NCI-H526 (cell line): ENCODE measurements at regions not wholly inside any gene's neighbourhood (a gene's known extent, or its start where the extent isn't known, plus 50 kb on each side); places are given as distances from the start of the nearest gene placed in this dataset.
"Not testable (repeated sequence)": the region's sequence is repeated elsewhere in the genome, so short reads cannot be mapped to it uniquely, and the experiment has no call there.

Source experiments
- DNase-seq, 2 experiments: peaks; one replicate each; lab custom pipeline; 2025; lab: John Stamatoyannopoulos, UW

GRCh38 chr16:64358291-64358690 is 763.6 kb downstream of the CDH11 start:
- DNase-seq: no peak

- no peak for DNase-seq
These were observed 765.6 kb downstream of the CDH11 start for GRCh38 chr16:64356267-64356666.

- no peak for DNase-seq
These were observed 769.6 kb downstream of the CDH11 start for GRCh38 chr16:64352246-64352645.

- no peak for DNase-seq
These were observed 770.7 kb downstream of the CDH11 start for GRCh38 chr16:64351121-64351520.

GRCh38 chr16:64346080-64346479 is 775.8 kb downstream of the CDH11 start:
- no peak for DNase-seq

GRCh38 chr16:64345142-64345541 is 776.7 kb downstream of the CDH11 start:
- DNase-seq: no peak

- DNase-seq: not testable (repeated sequence)
These were observed 777.9 kb downstream of the CDH11 start for GRCh38 chr16:64343820-64344443.

GRCh38 chr16:64343061-64343819 is 778.6 kb downstream of the CDH11 start:
- no peak for DNase-seq

DNA sequence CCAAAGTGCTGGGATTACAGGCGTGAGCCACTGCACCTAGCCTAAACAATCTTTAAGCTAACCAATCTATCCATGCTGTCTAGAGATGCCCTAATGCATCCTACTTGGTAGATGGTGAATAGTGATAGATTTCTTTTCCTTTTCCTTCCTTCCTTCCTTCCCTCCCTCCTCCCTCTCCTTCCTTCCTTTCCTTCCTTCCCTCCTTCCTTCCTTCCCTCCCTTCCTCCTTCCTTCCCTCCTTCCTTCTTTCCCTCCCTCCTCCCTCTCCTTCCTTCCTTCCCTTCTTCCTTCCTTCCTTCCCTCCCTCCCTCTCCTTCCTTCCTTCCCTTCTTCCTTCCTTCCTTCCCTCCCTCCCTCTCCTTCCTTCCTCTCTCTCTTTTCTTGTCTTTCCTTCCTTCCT is 780.5 kb downstream of the CDH11 start:
- DNase-seq: not testable (repeated sequence)

DNA sequence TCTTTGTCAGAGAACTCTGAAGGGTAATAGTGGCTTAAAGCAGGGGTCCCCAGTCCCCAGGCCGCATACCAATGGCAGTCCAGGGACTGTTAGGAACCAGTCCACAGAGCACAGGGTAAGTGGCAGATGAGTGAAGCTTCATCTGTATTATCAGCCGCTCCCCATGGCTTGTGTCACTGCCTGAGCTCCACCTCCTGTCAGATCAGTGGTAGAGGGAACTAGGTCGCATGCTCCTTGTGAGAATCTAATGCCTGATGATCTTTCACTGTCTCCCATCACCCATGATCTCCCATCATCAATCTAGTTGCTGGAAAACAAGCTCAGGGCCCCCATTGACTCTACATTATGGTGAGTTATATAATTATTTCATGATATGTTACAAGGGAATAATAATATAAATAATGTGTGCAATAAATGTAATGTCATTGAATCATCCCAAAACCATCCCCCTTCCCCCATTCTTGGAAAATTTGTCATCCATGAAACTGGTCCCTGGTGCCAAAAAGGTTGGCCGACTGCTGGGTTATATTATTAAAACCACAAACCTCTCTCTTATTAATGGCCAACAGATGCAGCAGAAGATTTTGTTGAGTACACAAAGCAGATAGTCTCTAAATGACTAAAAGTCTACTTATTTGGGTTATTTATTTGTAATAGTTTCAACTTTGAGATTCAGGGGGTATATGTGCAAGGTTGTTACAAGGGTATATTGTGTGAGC is 782.7 kb downstream of the CDH11 start:
- no peak for DNase-seq

GRCh38 chr16:64321881-64322280 is 800.0 kb downstream of the CDH11 start:
- no peak for DNase-seq

- no peak for DNase-seq
These were observed 800.8 kb downstream of the CDH11 start for GRCh38 chr16:64321066-64321465.

- no peak for DNase-seq
These were observed 804.3 kb downstream of the CDH11 start for GRCh38 chr16:64317601-64318000.

DNA sequence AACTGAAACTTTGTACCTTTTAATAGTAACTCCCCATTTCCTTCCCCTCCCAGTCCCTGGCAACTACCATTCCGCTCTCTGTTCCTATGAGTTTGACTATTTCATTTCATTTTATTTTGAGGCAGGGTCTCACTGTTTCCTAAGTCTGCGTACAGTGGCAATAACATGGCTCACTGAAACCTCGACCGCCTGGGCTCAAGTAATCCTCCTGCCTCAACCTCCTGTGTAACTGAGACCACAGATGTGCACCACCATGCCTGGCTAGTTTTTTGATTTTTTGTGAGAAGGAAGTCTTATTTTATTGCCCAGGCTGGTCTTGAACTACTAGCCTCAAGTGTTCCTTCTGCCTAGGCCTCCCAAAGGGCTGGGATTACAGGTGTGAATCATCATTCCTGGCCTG is 808.1 kb downstream of the CDH11 start:
- no peak for DNase-seq

GRCh38 chr16:64312980-64313379 is 808.9 kb downstream of the CDH11 start:
- no peak for DNase-seq

DNA sequence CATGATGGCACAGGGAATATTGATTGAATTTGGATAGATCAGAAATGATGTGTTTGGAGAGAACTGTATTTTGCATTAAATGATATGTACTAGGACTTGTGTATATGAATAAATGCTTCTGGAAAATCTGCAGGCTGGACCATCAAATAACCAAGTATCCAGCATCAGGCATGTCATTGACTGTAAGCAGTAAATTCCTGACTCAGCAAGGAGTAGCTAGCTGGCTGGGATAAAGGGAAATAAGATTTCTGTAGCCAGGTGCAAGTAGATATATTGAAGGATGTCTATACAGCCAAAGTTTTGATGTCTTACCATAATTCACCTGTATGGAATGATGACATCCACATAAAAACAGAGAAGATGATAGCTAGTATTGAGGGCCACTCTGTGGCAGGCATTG is 809.6 kb downstream of the CDH11 start:
- no peak for DNase-seq

GRCh38 chr16:64311241-64311640 is 810.6 kb downstream of the CDH11 start:
- no peak for DNase-seq

- DNase-seq: no peak
These were observed 812.3 kb downstream of the CDH11 start for GRCh38 chr16:64309398-64310110.

GRCh38 chr16:64308721-64309120 is 813.1 kb downstream of the CDH11 start:
- no peak for DNase-seq

DNA sequence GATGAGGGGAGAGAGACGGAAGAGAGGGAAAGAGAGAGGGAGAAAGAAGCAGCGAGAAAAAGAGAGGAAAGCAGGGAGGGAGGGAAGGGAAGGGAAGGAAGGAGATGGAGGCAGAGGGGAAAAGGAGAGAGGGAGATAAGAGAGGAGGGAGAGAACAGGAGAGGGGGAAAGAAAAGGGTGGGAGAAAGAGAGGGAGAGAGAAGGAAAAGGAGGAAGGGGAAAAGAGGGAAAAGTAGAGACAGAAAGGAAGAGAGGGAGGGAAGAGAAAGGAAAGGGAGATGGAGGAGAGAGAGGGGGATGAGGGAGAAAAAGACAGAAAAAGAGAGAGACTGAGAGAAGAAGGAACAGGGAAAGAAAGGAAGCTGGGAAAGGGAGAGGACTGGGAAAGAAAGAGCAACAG is 814.4 kb downstream of the CDH11 start:
- no peak for DNase-seq

- no peak for DNase-seq
These were observed 816.2 kb downstream of the CDH11 start for GRCh38 chr16:64305663-64306062.

GRCh38 chr16:64304951-64305350 is 816.9 kb downstream of the CDH11 start:
- no peak for DNase-seq
